NCI-H1417 (cell line): ENCODE measurements at regions not wholly inside any gene's neighbourhood (a gene's known extent, or its start where the extent isn't known, plus 50 kb on each side); places are given as distances from the start of the nearest gene placed in this dataset.

ENCODE experiments used
- DNase-seq, 3 experiments: peaks; one replicate each; lab custom pipeline; 2025; lab: John Stamatoyannopoulos, UW

DNA sequence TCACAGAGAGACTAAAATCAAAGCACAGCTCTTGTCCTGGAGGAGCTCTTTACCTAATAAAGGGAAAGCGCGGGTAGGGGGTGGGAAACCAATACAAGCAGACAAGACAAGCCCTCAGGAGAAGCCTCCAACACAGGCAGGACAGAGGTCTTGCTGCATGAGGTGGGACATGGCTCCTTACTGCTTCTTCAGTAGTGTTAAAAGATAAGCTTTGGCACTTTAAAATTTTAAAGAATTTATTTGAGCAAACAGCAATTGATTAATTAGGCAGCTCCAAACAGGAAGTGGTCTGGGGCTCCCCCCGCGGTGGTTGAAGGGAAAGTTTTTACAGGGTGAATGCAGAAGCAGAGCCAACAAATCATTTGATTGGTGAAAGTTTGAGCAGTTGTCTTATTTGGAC lies 50.3 kb upstream of the MACC1 start:
- no peak for DNase-seq

GRCh38 chr7:20268824-20269223 lies 51.6 kb upstream of the MACC1 start:
- DNase-seq: no peak

GRCh38 chr7:20269726-20270125 lies 52.5 kb upstream of the MACC1 start:
- DNase-seq: no peak

DNA sequence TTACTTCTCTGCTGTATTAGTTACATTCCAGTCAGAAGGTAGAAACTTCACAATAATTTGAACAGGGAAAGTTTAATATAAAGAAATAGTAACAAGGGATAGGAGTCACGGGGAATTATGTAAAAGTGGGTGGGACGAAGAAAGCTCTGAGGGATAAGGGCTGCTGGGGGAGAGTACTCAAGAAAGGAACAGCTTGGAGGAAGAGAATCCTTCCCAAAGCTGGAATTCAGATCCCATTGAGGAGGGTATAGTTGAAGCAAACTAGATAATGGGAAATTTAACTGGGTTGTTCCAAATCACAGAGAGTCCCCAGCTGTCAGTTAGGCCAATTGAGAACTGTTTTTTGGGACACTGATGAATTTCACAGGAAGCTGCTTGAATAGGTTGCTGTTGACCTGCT lies 53.2 kb upstream of the MACC1 start:
- DNase-seq: no peak

- DNase-seq: no peak
These were observed 53.7 kb upstream of the MACC1 start for GRCh38 chr7:20270867-20271266.

- DNase-seq: no peak
These were observed 55.1 kb upstream of the ITGB8 start for GRCh38 chr7:20275637-20276036.

GRCh38 chr7:20276705-20277472 lies 53.8 kb upstream of the ITGB8 start:
- no peak for DNase-seq

GRCh38 chr7:20279979-20280378 lies 50.7 kb upstream of the ITGB8 start:
- peak in 1 of 3 experiments; percentile 21 for DNase-seq

DNA sequence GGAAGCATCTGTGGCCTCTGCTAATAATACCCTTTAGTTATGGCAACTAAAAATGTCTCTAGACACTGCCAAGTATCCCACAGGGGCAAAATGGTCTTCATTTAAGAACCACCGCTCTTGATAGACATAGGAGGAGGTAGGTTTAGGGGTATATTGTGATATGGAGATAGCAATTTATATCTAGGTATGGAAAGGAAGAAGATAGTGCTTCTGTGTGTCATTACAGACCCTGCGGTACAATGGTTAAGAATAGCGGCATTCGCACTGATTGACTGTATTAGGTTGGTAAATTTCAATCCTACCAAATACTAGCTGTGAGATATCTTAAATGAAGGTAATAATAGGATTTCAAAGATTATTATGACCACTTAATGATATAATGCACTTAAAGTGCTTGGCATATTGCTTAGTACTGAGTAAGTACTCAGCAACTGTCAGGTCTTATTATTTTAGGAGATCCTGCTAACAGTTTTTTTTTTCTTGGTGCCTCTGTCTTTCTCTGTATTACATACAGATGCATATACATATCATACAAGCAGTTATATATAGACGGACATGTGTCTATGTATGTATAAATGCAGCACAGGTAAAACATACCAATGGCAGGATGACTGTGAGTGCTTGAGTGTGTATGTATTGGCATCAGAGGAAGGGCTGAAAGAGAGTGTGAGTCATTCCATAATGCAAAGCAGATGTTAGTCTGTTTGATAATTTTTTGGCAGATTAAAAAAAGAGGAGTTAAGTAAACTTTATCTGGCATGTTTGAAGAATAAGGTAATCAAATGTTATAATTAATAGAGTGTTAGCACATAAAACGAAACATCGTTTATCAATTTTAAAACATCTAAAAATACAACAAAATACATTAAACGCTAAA lies 50.0 kb upstream of the ITGB8 start:
- no peak for DNase-seq
